GM23338 (cell line): ENCODE measurements at regions not wholly inside any gene's neighbourhood (a gene's known extent, or its start where the extent isn't known, plus 50 kb on each side); places are given as distances from the start of the nearest gene placed in this dataset.

Source experiments
- ATAC-seq: fragments of 200-7000 bp; cut with Tn5 transposase; 3 replicates; pipeline ENCODE4 v1.9.1; 2020
- DNase-seq: peaks from one replicate; pipeline ENCODE4 v3.0.0-alpha.2; 2015; ENCODE audit warnings: low spot score
- H2AFZ ChIP-seq: fragments of 200-600 bp; sonication (generic); 2 replicates; pipeline ENCODE4 v1.8.0; 2016; ENCODE audit warnings: antibody characterized with exemption, mild to moderate bottlenecking, moderate library complexity
- H3F3A ChIP-seq: fragments of 200-600 bp; sonication (generic); replicated peaks from 2 replicates; pipeline ENCODE4 v1.8.0; 2017; ENCODE audit warnings: antibody characterized with exemption, mixed run types, low read depth
- H3K27ac ChIP-seq: fragments of 200-600 bp; sonication (generic); 2 replicates; pipeline ENCODE4 v1.6.1; 2016; ENCODE audit warnings: low read depth
- H3K27me3 ChIP-seq: fragments of 200-600 bp; sonication (generic); 2 replicates; pipeline ENCODE4 v1.8.0; 2016; ENCODE audit warnings: mild to moderate bottlenecking, mixed run types, moderate library complexity; ENCODE audit not compliant: insufficient read depth
- H3K36me3 ChIP-seq: fragments of 200-600 bp; sonication (generic); 2 replicates; pipeline ENCODE4 v1.8.0; 2016; ENCODE audit warnings: mild to moderate bottlenecking; ENCODE audit not compliant: insufficient read depth
- H3K4me1 ChIP-seq: fragments of 200-600 bp; sonication (generic); 2 replicates; pipeline ENCODE4 v1.8.0; 2016; ENCODE audit warnings: mild to moderate bottlenecking, moderate library complexity; ENCODE audit not compliant: insufficient read depth
- H3K4me2 ChIP-seq: fragments of 200-600 bp; sonication (generic); 2 replicates; pipeline ENCODE4 v1.7.1; 2017; ENCODE audit warnings: mixed run types
- H3K4me3 ChIP-seq: fragments of 200-600 bp; sonication (generic); 2 replicates; pipeline ENCODE4 v1.6.1; 2016; ENCODE audit warnings: mixed run types
- H3K79me2 ChIP-seq: fragments of 200-600 bp; sonication (generic); replicated peaks from 2 replicates; pipeline ENCODE4 v1.8.0; 2017; ENCODE audit warnings: mild to moderate bottlenecking; ENCODE audit not compliant: insufficient read depth
- H3K9me2 ChIP-seq: fragments of 200-600 bp; sonication (generic); 2 replicates; pipeline ENCODE4 v1.8.0; 2017; ENCODE audit not compliant: insufficient read depth
- H4K20me1 ChIP-seq: fragments of 200-600 bp; sonication (generic); replicated peaks from 2 replicates; pipeline ENCODE4 v1.8.0; 2017; ENCODE audit warnings: mild to moderate bottlenecking; ENCODE audit not compliant: insufficient read depth
- H3K27ac Mint-ChIP-seq: 2 replicates; pipeline ENCODE4 v1.8.0; 2020; ENCODE audit warnings: inconsistent platforms, mild to moderate bottlenecking, moderate library complexity, mixed read lengths
- H3K27me3 Mint-ChIP-seq: 3 replicates; pipeline ENCODE4 v1.8.0; 2022; ENCODE audit warnings: low read depth, mild to moderate bottlenecking, moderate library complexity, mixed read lengths, inconsistent platforms; ENCODE audit not compliant: insufficient read depth, poor library complexity
- H3K36me3 Mint-ChIP-seq: 3 replicates; pipeline ENCODE4 v1.8.0; 2021; ENCODE audit warnings: low read depth, mild to moderate bottlenecking, inconsistent platforms, moderate library complexity, mixed read lengths
- H3K4me1 Mint-ChIP-seq: 3 replicates; pipeline ENCODE4 v1.8.0; 2020; ENCODE audit warnings: mild to moderate bottlenecking, inconsistent platforms, mixed read lengths
- H3K4me3 Mint-ChIP-seq: 3 replicates; pipeline ENCODE4 v1.8.0; 2021; ENCODE audit warnings: moderate library complexity, mild to moderate bottlenecking, inconsistent platforms, mixed read lengths
- H3K9me3 Mint-ChIP-seq: 3 replicates; pipeline ENCODE4 v1.8.0; 2020; ENCODE audit warnings: moderate library complexity, mild to moderate bottlenecking, inconsistent platforms, mixed read lengths
- NANOG ChIP-seq: IDR thresholded peaks from 2 replicates; pipeline ENCODE4 v1.6.1; 2016; ENCODE audit warnings: antibody characterized with exemption, borderline replicate concordance
- POLR2AphosphoS5 ChIP-seq: IDR thresholded peaks from 2 replicates; pipeline ENCODE4 v1.6.1; 2016; ENCODE audit warnings: antibody characterized with exemption, low read depth
- STAT1 ChIP-seq: IDR thresholded peaks from one replicate; pipeline ENCODE4 v1.6.1; 2016; ENCODE audit warnings: antibody characterized with exemption; ENCODE audit not compliant: unreplicated experiment
- ZNF331 ChIP-seq: fragments of 250-450 bp; sonication (Bioruptor Pico); IDR thresholded peaks from 2 replicates; pipeline ENCODE4 v1.5.0; 2020; ENCODE audit warnings: low read depth, mild to moderate bottlenecking, moderate library complexity
- TF ChIP-seq, protein P1 (sequence below): fragments of 250-450 bp; sonication (Bioruptor Pico); IDR thresholded peaks from 2 replicates; pipeline ENCODE4 v1.5.0; 2020; ENCODE audit warnings: mild to moderate bottlenecking, moderate library complexity

DNA sequence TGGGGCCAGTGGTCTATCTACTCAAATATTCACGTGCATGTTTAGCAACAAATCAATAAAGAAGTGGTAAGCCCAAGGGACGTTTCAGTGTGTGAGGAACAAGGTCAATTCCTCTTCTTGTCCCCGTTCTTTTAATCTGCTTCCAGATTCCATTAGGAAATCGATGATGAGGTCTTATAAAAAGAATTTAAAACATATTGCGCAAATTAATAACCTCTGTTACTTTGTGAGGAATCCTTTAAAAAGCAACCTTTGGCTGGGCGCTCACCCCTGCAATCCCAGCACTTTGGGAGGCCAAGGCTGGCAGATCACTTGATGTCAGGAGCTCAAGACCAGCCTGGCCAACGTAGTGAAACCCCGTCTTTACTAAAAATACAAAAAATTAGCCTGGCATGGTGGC, 113.0 kb upstream of the TMPRSS2 start (continued):
- TF ChIP-seq, protein P1, sequence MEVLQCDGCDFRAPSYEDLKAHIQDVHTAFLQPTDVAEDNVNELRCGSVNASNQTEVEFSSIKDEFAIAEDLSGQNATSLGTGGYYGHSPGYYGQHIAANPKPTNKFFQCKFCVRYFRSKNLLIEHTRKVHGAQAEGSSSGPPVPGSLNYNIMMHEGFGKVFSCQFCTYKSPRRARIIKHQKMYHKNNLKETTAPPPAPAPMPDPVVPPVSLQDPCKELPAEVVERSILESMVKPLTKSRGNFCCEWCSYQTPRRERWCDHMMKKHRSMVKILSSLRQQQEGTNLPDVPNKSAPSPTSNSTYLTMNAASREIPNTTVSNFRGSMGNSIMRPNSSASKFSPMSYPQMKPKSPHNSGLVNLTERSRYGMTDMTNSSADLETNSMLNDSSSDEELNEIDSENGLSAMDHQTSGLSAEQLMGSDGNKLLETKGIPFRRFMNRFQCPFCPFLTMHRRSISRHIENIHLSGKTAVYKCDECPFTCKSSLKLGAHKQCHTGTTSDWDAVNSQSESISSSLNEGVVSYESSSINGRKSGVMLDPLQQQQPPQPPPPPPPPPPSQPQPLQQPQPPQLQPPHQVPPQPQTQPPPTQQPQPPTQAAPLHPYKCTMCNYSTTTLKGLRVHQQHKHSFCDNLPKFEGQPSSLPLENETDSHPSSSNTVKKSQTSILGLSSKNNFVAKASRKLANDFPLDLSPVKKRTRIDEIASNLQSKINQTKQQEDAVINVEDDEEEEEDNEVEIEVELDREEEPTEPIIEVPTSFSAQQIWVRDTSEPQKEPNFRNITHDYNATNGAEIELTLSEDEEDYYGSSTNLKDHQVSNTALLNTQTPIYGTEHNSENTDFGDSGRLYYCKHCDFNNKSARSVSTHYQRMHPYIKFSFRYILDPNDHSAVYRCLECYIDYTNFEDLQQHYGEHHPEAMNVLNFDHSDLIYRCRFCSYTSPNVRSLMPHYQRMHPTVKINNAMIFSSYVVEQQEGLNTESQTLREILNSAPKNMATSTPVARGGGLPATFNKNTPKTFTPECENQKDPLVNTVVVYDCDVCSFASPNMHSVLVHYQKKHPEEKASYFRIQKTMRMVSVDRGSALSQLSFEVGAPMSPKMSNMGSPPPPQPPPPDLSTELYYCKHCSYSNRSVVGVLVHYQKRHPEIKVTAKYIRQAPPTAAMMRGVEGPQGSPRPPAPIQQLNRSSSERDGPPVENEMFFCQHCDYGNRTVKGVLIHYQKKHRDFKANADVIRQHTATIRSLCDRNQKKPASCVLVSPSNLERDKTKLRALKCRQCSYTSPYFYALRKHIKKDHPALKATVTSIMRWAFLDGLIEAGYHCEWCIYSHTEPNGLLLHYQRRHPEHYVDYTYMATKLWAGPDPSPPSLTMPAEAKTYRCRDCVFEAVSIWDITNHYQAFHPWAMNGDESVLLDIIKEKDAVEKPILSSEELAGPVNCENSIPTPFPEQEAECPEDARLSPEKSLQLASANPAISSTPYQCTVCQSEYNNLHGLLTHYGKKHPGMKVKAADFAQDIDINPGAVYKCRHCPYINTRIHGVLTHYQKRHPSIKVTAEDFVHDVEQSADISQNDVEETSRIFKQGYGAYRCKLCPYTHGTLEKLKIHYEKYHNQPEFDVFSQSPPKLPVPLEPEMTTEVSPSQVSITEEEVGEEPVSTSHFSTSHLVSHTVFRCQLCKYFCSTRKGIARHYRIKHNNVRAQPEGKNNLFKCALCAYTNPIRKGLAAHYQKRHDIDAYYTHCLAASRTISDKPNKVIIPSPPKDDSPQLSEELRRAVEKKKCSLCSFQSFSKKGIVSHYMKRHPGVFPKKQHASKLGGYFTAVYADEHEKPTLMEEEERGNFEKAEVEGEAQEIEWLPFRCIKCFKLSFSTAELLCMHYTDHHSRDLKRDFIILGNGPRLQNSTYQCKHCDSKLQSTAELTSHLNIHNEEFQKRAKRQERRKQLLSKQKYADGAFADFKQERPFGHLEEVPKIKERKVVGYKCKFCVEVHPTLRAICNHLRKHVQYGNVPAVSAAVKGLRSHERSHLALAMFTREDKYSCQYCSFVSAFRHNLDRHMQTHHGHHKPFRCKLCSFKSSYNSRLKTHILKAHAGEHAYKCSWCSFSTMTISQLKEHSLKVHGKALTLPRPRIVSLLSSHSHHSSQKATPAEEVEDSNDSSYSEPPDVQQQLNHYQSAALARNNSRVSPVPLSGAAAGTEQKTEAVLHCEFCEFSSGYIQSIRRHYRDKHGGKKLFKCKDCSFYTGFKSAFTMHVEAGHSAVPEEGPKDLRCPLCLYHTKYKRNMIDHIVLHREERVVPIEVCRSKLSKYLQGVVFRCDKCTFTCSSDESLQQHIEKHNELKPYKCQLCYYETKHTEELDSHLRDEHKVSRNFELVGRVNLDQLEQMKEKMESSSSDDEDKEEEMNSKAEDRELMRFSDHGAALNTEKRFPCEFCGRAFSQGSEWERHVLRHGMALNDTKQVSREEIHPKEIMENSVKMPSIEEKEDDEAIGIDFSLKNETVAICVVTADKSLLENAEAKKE (CRISPR knock-in tag): no peak
- no peak for TF ChIP-seq POLR2AphosphoS5
- TF ChIP-seq ZNF331 (CRISPR knock-in tag): no peak

DNA sequence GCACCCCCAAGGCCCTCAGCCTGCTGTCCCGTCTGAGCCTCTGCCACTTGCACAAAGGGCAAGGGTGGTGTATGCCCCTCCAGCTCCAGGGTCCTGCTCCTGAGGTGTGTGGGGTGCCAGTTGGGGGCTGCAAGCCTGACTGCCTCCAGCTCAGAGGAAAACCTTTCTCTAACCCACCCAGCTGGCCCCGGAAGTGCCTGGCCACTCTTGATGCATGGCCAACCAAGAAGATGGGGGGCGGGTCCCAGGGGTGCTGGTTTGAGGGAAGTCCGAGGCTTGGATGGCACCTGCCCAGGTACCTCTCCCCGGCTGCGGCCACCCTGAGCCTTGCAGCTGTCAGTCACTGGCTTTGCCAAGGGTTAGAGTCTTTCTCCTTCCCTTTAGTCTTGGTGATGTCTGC, 112.6 kb upstream of the TMPRSS2 start:
- H3K9me3 Mint-ChIP-seq: peaks cover 6% of the 10 kb centered on the region
- Histone ChIP-seq H2AFZ (no peak overlapping the region), H3K27me3 (no peaks in the 10 kb centered on the region), H3F3A (no peaks in the 10 kb centered on the region), H3K4me3 (no peak overlapping the region), H3K36me3 (no peaks in the 10 kb centered on the region), H3K79me2 (no peaks in the 10 kb centered on the region), H3K4me1 (no peaks in the 10 kb centered on the region), H3K4me2 (no peak overlapping the region), H3K27ac (no peak overlapping the region), H4K20me1 (no peaks in the 10 kb centered on the region), H3K9me2 (no peaks in the 10 kb centered on the region)
- no peak overlapping the region for H3K27ac Mint-ChIP-seq
- no peaks in the 10 kb centered on the region for H3K36me3 Mint-ChIP-seq
- H3K4me3 Mint-ChIP-seq: no peak overlapping the region
- DNase-seq (no peak), ATAC-seq (no peak)
- H3K27me3 Mint-ChIP-seq: peaks cover 7% of the 10 kb centered on the region
- H3K4me1 Mint-ChIP-seq: no peaks in the 10 kb centered on the region
- TF ChIP-seq NANOG (no peak), STAT1 (no peak)
- TF ChIP-seq, protein P1 (CRISPR knock-in tag): no peak
